ENCODE measurements at regions not wholly inside any gene's neighbourhood (a gene's known extent, or its start where the extent isn't known, plus 50 kb on each side); places are given as distances from the start of the nearest gene placed in this dataset.

DNA sequence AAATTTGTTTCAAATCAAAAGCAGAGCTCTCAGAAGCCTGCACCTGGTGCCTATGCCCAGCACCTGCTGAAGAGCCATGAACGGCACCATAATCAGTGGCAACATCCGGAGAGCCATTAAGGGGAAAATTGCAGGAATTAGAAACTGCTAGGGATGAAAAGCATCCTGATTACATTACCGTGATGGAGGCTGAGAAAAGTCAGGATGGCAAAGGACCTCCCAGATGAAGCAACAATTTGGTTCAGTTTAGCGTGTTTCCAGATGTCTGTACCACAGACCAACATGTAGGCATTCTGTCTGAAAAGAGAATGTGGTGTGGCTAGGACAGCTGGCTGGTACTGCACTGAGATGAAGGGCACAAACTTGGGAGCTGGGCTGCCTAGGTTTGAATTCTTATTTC is 106.1 kb downstream of the EOMES start:
- TF ChIP-seq TAF1 (IDR thresholded peaks at IDR 0.05; ENCODE audit: low read depth, low read length) (no peak), CTCF (IDR thresholded peaks at IDR 0.05; ENCODE audit: control extremely low read depth in 1 of 3, insufficient read depth in 1 of 3, low read depth in 1 of 3, low read length in 3 of 3) (no peak)

All from H1 (cell line).